HG03095 (cell line): ENCODE measurements at regions not wholly inside any gene's neighbourhood (a gene's known extent, or its start where the extent isn't known, plus 50 kb on each side); places are given as distances from the start of the nearest gene placed in this dataset.
"Not testable (repeated sequence)": the region's sequence is repeated elsewhere in the genome, so short reads cannot be mapped to it uniquely, and the experiment has no call there.

Experiments
- ATAC-seq: cut with Tn5 transposase; IDR thresholded peaks from one replicate; pipeline ENCODE4 v1.9.1; 2021; ENCODE audit warnings: moderate library complexity; ENCODE audit not compliant: unreplicated experiment

DNA sequence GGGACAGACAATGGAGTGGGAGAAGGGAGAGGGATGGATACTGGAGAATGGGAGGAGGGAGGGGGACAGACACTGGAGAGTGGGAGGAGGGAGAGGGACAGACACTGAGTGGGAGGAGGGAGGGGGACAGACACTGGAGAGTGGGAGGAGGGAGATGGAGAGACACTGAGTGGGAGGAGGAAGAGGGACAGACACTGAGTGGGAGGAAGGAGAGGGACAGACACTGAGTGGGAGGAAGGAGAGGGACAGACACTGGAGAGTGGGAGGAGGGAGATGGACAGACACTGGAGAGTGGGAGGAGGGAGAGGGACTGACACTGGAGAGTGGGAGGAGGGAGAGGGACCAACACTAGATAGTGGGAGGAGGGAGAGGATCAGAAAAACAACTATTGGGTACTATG is 426.7 kb upstream of the PMFBP1 start:
- ATAC-seq, result no peak

DNA sequence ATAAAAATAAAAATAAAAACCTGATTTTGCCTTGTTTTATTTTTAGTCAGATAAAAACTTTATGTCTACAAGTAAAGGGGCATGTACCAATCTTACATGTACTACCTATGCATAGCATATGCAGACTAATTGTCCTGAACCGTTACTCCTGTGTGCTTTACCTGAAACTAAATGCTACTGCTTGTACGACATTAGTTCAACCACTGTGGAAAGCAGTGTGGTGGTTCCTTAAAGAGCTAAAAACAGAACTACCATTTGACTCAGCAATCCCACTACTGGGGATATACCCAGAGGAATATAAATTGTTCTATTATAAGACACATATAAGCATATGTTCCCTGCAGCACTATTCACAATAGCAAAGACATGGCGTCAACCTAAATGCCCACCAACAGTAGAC is 426.0 kb upstream of the PMFBP1 start:
- ATAC-seq, result no peak

DNA sequence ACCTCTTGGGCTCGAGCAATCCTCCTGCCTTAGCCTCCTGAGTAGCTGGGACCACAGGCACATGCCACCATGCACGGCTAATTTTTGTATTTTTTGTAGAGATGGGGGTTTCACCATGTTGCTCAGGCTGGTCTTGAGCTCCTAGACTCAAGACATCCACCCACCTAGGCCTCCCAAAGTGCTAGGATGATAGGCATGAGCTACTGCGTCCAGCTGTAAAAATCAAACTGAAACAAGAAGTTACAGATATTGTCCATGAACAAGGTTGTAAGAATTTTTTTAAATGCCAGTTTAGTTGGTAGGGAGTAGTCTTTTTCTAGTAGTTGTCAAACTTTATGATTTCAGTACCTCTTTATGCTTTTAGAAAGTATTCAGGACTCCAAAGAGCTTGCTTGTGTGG is 424.4 kb upstream of the PMFBP1 start:
- no peak for ATAC-seq

DNA sequence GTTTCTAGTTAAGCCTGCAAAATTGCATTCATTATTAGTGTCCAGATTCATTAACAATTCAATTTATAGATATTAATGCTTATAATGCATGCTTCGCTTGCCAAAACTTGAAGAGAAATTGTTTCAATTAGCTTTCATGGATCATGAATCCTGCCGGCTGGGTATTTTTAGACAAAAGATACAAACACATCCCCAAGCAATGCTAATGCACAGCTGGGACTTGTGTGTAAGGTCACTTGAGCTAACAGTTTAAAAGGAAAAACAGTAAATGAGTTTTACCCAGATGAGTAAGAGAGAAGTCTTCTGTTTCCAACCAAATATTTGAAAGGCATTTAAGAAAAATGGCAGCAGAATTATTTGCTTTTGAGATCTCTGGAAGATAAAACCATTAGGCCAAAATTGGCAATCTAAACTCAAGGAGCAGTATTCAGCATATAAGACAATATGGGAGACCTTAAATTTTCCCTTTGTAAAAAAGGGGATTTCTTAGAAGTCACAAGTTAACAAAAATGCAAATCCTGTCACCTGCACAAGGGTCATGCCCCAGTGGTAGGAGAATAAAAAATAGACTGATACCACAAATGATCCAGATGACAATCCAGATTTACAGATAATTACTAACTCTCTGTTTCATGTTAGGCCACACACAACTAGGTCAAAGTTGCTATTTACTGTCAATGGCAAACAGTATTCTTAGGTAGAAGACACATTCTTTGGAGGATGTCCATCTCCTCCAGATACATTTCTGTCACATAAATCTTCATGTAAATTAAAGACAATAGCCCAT is 418.4 kb upstream of the PMFBP1 start:
- peak; percentile 75 for ATAC-seq

DNA sequence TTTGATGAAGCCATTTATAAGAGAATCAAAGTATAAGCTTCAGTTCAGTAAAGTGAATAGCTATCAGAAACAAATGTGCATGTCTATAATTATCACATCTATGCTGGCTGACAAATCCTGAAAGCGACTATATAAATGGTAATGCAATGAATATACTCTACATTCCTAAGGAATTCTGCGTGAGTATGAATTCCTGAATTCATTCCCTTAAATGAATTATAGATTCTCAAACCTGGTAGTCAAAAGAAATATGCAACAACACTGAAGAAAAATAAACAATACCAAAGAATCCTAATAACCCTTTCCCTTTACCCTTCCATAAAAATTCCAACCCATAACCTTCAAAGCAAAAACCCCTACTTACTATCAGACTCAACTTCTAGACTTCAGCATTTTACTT is 416.6 kb upstream of the PMFBP1 start:
- no peak for ATAC-seq

DNA sequence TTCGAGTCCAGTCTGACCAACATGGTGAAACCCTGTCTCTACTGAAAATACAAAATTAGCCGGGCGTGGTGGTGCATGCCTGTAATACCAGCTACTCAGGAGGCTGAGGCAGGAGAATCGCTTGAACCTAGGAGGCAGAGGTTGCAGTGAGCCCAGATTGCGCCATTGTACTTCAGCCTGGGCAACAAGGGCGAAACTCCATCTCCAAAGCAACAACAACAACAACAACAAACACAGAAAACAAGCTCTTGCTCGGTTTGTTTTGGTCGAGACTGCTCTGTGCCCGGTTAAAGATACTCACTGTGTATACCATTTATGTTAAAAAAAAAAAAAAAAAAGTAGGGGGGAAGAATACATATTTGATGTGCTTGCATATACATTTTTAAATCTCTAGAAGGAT is 406.1 kb upstream of the PMFBP1 start:
- ATAC-seq, result not testable (repeated sequence)

DNA sequence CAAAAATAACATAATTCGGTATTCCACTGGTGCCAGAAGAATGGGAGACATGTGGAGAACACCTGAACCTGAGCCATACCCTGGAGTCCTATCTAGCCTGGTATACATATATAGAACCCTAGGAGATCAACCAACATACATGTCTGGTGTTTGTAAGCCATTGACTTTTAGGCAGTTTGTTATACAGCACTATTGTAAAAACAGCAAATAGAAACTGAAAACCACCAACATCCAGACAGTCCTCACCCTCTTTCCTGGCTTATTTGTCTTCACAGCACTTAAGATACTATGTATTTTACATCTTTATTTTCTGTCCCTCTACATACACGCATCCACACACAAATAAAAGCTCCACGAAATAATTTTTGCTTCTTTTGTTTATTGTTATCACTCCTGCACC is 404.2 kb upstream of the PMFBP1 start:
- ATAC-seq, result no peak

DNA sequence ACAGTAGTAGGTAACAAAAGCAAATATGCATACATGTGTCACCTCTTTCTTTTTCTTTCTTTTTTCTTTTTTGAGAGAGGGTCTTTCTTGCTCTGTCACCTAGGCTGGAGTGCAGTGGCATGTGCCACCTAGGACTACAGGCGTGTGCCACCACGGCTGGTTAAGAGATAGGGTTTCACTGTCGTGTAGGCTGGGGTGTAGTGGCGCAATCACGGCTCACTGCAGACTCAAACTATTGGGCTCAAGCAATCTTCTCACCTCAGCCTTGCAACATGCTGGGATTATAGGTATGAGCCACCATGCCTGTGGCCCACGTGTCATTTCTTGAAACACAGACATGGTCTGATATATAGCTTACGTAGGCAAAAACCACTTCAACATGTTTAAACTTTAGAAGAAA is 397.7 kb upstream of the PMFBP1 start:
- ATAC-seq, result no peak

DNA sequence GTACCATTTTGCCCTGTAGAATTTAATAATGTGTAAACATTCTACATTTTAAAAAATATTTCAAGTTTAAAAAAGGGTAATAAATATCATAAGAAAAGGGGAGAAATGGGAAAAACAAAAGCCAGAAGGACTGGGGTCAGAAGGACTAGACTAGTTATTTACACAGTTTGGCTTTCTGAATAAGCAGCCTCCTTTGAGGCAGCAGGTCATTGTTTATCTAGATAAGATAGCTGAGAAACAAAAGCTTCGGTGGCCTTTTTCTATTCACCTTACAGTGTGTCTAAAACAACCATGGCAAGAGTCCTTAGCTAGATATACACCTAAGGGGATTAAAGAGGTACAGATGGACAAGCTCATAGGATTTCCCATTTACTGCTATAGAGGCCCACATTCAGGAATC is 396.5 kb upstream of the PMFBP1 start:
- no peak for ATAC-seq

DNA sequence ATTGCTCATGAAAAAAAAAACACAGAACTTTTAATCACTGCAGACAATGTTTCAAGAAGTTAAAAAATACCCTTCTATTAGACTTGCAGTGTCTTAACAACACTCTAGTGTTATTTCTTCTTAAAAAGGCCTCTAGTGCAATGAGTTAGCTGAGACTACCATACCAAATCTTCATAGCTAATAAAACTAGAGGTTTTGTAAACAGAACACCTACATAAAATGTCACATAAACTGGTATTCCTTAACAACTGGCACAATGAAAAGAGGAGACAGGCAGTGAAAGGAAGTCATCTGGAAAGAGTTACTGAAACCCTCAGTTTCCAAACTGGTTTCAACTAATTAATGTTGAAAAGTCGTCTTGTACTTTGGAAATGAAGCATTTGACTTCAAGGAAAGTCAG is 394.2 kb upstream of the PMFBP1 start:
- ATAC-seq, result no peak

DNA sequence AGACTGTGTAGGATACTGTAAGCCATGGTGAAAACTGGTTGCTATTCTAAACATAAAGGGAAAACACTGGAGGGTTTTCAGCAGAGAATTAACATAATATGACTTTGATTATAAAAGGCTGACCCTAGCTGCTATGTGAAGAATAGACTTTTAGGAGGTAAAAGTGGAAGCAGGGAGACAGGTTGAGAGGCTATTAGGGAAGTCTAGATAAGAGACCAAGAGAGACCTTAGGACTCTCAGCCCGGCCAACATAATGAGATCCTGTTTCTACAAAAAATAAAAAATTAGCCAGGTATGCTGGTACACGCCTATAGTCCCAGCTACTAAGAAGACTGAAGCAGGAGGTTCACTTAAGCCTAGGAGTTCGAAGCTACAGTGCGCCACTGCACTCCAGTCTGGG is 393.2 kb upstream of the PMFBP1 start:
- ATAC-seq, result no peak

DNA sequence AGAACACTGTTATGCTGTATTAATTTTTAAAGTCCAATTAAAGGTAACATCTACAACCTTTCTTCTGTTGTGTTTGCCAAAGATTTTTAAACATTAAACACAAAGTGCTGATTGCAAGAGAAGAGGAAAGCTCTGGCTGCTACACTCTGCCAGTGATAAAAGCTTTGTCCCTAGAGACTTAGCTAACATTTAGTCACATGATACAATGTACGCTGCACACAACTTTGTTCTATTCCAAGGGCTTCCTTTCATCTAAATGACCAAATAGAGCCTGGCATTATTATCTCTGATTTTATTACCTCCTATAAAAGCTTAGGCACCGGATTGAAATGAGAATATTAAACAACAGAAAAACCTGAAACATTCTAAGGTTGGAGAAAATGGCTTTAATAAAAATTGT is 388.7 kb upstream of the PMFBP1 start:
- ATAC-seq, result no peak

DNA sequence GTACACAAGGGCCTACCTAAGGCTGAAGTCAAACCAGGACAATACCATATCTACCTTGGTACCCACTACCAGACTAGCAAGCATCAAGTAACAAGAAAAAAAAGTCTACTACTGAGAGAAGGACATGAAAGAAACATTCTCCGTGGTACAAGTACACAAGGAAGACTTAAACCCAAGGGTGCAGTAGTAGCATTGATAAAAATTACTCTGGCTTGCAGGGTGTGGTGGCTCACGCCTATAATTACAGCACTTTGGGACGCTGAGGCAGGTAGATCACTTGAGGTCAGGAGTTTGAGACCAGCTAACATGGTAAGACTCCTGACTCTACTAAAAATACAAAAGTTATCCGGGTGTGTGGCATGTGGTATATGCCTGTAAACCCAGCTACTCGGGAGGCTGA is 386.5 kb upstream of the PMFBP1 start:
- ATAC-seq, result no peak

DNA sequence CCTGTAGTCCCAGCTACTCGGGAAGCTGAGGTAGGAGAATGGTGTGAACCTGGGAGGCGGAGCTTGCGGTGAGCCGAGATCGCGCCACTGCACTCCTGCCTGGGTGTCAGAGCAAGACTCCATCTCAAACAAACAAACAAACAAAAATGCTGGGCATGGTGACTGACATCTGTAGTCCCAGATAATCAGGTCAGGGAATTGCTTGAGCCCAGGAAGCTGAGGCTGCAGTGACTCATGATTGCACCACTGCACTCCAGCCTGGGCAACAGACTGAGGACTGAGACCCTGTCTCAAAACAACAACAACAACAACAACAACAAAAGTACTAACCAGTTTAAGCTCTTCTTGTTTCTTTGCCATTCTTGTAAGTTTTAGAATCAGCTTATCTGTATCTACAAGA is 383.0 kb upstream of the PMFBP1 start:
- no peak for ATAC-seq

DNA sequence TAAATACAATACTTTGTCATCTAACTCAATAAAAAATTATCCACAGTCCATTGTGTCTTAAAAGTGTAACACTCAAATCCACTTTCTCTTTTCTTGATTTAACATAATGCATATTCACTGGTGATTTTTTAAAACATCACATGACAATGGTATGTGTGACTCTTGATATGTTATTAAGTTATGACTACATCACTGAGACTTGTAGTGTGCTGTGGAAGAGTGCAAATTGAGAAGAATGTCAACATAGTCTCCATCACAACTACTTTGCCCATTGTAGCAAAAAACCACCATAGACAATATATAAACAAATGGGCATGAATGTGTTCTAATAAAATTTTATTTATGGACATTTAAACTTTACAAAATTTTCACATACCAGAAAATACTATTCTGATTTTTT is 380.7 kb upstream of the PMFBP1 start:
- no peak for ATAC-seq

DNA sequence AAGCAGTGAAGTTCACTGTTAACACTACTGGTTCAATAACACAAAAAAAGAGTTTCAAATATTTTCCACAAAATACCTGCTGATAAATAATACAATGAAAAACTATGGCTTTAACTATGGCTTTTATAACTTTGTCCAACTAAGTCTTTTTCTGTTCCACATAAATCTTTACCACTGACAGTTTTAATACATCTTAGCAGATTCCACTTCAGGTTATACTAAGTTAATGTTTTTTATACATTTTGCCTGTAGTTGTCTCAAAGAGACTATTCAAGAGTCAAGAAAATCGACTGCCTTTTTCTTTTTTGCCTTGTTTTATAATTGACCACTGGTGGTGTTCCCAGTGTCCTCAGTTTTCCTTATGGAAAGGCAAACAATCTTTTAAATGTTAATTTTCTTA is 379.7 kb upstream of the PMFBP1 start:
- ATAC-seq, result no peak

DNA sequence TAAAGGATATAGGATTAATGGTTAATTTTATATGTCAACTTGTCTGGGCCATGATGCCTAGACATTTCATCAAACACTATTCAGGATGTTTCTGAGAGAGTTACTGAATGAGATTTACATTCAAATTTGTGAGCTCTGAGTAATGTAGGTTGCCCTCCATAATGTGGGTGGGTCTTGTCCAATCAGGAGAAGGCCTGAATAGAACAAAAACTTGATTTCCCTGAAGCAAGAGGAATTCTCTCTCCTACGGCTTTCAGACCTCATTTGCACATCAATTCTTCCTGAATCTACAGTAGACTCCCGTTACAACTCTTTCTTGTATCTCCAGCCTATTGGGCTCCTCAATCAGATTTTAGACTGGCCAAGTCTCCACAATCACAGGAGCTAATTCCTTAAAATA is 377.9 kb upstream of the PMFBP1 start:
- no peak for ATAC-seq

DNA sequence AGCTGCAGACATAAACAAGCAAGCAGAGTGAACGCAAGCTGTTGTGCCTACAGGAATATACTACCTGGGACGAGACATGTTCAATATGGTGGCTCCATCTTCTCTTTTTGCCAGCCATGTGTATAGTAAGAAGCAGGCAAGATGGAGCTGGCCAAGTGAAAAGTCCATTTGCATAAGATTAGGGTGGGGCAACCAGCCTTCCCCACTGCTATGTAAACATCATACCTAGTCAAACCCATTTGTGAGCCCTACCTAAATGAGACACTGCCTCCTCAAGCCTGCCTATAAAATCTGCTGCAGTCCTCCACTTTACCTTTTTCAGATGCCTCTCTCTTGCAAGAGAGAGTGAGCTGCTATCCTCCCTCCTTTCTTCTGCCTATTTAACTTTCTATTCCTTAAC is 370.1 kb upstream of the PMFBP1 start:
- ATAC-seq, result no peak

DNA sequence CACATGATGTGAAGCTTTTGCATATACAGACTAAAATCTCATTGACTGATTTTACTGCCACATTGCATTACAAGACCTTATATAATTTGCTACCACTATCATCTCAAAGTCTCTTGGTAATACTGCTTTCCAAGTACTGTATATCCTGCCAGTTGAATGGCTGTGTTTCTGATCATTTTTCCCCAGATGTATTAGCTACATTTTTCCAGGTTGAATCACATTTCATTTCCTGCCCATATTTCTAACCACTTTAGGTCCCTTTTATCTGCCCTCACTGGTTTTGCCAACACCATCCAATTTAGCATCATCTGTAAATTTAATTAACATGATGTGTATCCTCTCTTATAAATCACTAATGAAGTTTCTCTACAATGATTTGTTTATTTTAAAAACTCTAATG is 365.7 kb upstream of the PMFBP1 start:
- ATAC-seq, result no peak

DNA sequence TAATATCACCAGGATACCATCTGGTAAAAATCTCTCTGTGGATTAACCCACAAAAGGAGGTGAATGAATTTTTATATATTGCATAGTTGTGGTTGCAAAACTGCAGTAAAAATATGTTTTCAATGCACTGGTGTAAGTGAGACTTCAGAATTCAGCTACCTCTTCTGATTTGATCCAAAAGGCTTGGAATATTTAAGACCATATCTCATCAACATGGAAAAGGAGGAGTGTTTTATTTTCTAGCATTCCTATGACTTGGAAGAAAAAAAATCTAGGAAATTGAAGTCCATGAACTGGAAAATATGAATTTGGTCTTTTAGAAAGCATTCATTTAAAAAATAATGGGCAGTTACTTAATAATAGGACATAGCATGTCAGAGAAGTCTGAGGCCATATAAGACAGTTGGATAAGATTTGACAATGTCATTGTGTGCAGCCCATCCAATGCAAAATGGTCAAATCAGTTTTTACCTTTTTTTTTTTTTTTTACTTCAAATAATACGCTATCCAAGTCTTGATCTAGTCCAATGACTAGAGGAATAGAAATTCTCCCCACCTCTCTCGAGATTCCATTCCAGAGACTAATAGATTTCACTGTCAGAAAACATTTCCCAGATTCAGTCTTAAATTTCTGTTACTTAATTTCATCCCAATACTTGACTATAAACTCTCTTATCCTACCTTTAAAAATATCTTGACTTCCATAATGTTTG is 364.9 kb upstream of the PMFBP1 start:
- no peak for ATAC-seq

DNA sequence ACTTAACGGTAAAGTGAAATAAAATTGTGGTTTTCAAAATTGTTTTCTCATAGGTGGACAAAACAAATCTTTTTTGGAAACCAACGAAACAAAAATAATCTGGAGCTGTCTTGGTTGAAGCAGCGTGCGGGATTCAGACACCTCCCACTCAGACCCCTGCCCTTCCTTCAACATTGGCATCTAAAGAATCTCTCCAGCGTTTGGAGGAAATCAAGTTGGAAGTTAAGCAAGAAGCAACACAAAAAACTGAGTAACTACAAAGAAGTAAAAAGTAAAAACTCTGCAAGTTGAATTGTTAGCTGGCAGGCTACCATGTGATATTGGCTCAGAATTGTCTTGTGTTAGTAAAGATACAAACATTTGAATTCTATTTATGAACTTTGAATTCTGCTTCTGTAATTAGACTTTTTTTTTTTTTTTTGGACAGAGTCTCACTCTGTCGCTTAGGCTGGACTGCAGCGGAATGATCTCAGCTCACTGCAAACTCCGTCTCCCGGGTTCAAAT is 361.0 kb upstream of the PMFBP1 start:
- no peak for ATAC-seq

DNA sequence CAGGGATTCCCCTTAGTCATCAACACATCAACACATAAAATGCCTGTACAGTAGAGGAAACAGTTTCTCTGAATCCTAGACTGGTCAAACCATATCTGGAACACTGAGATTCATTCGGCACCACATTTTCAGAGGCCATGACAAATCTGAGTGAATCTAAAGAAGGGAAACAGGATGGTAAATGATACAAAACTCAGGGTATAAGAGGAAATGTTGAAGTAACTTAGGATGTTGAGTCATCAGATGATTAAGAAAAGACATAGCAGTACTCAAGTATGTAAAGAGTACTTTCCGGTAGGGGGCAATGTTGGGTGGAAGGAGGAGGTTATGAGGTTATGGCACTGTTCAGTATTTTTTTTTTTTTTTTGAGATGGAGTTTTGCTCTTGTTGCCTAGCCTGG is 358.5 kb upstream of the PMFBP1 start:
- ATAC-seq, result no peak

DNA sequence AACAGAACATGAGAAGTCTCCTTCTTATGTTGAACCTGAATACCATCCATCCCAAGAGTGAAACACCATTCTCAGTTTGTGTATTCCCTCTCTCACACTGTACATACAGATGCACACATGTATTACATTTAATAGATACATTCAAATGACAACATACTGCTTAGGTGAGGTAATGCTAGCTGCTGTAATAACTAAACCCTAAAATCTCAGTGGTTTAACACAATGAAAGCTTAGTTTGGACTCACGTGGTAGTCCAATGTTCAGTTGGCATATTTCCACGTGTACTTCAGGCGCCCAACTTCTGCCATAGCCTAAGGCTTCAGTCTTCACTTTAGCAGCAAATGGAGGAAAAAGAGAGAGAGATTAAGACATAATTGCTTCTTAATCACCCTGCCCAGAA is 351.1 kb upstream of the PMFBP1 start:
- no peak for ATAC-seq
